AG09309 (cell line): ENCODE measurements at regions not wholly inside any gene's neighbourhood (a gene's known extent, or its start where the extent isn't known, plus 50 kb on each side); places are given as distances from the start of the nearest gene placed in this dataset.

Source experiments
- DNase-seq: peaks from one replicate; pipeline ENCODE4 v3.0.0-alpha.2; 2010; ENCODE audit warnings: low read depth
- H3K4me3 ChIP-seq: 2 replicates; pipeline ENCODE4 v1.5.1; 2011; ENCODE audit warnings: mild to moderate bottlenecking, low read depth, low read length, moderate library complexity; ENCODE audit not compliant: control insufficient read depth
- TF ChIP-seq, protein P1 (sequence below): IDR thresholded peaks from 2 replicates; pipeline ENCODE4 v1.5.1; 2011; ENCODE audit warnings: mild to moderate bottlenecking, low read depth, low read length, inconsistent platforms; ENCODE audit not compliant: insufficient read depth, control insufficient read depth; ENCODE audit errors: missing control alignments

DNA sequence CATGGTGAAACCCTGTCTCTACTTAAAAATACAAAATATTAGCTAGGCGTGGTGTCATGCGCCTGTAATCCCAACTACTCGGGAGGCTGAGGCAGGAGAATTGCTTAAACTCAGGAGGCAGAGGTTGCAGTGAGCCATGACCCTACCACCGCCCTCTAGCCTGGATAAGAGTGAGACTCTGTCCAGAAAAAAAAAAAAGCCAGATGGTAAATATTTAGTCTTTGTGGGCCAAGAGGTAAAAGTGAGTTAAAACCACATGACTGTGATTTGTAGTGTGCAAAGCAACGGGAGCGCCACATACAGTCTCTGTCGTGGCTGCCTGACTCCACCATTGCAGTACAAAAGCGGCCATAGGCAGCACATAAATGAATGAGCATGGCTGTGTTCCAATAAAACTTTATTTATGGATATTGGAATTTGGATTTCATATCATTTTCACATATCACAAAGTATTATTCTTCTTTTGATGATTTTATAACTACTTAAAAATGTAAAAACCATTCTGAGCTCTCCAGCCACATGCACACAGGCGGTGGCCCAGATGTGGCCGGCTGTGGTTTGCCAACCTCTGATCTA lies 51.8 kb upstream of the CASZ1 start:
- TF ChIP-seq, protein P1, sequence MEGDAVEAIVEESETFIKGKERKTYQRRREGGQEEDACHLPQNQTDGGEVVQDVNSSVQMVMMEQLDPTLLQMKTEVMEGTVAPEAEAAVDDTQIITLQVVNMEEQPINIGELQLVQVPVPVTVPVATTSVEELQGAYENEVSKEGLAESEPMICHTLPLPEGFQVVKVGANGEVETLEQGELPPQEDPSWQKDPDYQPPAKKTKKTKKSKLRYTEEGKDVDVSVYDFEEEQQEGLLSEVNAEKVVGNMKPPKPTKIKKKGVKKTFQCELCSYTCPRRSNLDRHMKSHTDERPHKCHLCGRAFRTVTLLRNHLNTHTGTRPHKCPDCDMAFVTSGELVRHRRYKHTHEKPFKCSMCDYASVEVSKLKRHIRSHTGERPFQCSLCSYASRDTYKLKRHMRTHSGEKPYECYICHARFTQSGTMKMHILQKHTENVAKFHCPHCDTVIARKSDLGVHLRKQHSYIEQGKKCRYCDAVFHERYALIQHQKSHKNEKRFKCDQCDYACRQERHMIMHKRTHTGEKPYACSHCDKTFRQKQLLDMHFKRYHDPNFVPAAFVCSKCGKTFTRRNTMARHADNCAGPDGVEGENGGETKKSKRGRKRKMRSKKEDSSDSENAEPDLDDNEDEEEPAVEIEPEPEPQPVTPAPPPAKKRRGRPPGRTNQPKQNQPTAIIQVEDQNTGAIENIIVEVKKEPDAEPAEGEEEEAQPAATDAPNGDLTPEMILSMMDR: no peak
- DNase-seq: no peak
- H3K4me3 ChIP-seq: no peak overlapping the region

DNA sequence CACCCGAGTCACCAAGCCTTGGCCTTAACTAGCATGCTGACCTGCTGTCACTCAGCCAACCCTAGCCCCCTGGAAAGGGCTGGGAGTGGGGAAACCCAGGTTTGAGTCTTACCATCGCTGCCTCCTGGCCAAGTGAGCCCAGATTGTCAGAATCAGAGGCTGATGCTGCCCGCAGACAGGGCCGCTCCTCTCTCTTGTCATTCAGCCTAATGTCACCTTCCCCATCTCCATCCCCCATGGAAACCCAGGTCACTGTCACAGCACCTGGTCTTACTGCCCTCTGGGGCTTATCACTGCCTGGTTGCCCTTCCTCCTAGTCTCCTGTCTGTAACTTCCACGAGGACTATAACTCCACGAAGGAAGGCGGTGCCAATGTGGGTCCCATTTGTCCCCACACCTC lies 53.6 kb upstream of the CASZ1 start:
- TF ChIP-seq, protein P1: no peak
- H3K4me3 ChIP-seq: no peak overlapping the region
- DNase-seq: no peak

DNA sequence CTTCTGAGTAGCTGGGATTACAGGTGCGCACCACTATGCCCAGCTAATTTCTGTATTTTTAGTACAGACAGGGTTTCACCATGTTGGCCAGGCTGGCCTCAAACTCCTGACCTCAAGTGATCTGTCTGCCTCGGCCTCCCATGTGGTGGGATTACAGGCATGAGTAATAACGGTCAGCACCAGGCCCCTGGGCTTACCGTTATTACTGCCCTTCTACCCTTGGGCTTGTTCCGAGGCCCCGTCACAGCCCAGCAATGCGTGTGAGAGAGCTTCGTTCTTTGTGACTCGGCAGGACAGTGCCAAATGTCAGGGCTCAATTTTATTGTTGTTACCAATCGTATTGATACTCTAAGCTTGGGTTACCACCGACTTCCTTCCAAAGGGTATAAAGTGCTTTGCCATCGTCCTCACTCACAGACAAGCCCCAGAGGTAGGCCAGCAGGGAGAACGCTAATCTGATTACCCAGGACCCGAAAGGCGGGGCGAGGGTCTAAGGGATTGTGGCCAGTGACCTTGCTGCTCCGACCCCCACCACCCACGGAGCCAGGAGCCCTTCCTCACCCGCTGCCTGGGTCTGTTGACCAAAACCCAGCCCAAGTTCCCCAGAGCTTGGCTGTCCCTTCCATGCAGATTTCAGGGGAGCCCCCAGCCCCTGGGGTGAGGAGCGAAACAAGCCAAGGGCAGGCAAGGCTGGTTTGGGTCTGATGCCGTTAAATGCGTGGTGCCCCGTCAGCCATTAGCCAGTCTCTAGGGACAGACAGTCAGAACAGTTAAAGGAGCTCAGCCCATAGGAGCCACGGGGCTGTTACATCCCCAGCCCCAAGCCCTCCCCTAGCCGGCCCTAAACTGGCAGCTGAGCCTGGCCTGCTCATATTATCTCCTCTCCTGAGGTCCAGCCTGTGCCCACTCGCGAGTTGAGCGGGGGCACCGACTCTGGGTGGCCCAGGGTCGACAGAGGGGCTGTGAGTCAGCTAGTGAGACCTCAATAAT lies 54.9 kb upstream of the CASZ1 start:
- H3K4me3 ChIP-seq: no peak overlapping the region
- no peak for DNase-seq
- TF ChIP-seq, protein P1: no peak

DNA sequence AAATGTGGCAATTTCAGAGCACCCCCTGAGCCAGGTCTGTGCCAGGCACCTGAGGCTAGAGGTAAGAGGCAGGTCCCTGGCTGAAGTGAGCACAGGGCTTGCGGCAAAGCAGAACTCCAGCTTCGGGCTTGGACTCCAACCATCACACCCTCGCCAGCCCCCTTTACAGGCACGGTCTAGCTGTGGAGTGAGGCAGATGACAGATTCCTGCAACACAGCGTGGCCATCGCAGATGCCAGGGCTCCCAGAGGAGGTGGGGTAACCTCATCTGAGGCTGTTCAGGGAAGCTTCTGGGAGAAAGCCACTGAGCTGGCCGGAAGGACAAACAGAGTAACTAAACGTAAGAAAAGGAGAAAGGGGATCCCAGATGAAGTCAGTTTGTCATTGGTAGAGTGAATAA lies 55.6 kb upstream of the CASZ1 start:
- TF ChIP-seq, protein P1: no peak
- no peak overlapping the region for H3K4me3 ChIP-seq
- no peak for DNase-seq

DNA sequence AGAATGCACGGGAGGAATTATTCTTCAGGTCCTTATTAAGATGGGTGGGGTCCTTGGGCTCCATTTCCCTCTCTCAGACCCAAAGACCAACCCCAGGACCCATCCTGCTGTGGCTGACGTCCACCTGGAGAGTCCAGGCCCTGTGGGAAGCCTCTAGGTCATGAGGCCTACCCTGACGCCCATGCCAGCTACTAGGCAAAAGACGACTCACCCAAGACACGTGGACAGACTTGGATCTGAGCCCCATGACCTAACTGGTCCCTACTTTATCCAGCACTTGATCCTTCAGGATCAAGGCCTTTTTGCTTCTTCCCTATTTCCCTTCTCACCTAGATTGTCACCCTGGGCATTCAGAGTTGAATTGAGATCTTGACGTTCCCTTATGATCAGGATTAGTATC lies 56.0 kb upstream of the CASZ1 start:
- no peak for DNase-seq
- no peak overlapping the region for H3K4me3 ChIP-seq
- TF ChIP-seq, protein P1: no peak

DNA sequence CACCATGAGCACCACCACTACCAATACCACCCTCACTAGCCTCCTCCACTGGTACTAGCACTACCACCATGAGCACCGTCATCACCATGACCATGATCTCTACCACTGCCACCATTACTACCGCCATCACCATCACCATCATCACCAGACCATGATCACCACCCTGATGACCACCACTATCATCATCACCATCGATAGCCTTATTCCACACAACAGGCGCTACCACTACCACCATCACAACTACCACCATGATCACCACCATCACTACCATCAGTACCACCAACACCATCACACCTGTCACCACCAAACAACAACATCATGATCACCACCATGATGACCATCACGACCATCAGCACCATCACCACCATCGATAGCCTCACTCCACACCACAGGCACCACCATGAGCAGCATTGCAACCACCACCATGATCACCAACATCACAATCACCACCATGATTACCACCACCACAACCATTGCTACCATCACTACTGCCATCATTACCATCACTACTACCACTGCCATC lies 56.6 kb upstream of the CASZ1 start:
- H3K4me3 ChIP-seq: no peak overlapping the region
- TF ChIP-seq, protein P1: no peak
- DNase-seq: no peak
